ENCODE measurements at regions not wholly inside any gene's neighbourhood (a gene's known extent, or its start where the extent isn't known, plus 50 kb on each side); places are given as distances from the start of the nearest gene placed in this dataset.
"Not testable (repeated sequence)": the region's sequence is repeated elsewhere in the genome, so short reads cannot be mapped to it uniquely, and the experiment has no call there.

DNA sequence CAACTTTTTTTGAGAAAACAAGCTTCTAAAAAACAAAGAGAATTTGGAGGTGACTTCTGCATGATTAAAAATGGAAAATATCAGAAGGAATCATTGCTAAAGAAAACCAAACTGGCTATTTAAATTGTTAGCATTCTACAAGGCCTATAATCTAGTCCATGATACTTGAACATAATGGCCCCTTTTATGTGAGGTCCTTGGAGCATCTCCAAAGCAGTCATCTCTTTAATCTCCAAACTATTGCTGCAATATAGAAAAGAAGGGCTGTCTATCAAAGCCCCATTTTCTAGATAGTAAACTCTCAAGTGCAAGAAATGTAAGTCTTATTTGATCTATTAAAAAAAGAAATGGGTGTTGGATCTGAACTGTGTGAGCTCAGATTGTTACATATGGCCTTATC is 615.1 kb downstream of the CENPC start:
- DNase-seq (ENCODE audit: low read depth), result no peak

DNA sequence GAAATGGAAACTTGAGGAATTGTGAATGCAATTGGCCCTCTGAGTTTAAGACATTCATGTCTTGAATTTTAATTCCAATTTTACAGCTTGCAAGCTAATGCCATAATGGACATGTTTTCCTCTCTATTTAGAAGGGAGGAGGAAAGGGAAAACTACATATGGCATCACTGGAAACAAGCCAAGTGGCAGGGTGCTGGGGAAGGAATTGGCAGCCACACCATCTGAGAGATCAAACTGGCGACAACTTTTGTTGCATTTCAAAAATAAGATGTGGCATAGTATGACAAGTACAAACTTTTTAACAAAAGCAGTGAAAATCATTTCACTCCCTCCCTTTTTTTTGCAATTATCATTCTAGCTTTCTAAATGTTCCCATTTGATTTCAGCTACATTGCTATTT is 615.6 kb downstream of the CENPC start:
- no peak for DNase-seq (ENCODE audit: low read depth)

DNA sequence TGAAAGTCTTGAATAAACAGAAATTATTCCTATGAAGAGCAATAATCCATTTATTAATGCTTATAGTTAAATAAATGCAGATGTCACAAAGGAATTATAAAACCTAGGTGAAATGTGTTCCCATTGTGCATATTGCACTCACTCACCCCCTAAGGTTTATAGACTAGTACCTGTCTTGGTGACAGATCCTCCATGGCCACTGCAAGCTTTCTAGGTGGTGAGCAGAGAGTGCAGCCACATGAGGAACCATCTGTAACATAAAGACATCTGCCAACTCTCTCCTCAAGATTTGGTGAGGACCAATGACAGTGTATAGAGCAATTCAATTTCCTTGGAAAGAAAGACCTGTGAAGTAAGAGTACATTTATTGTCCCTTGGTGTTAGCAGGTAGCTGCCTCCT is 616.4 kb downstream of the CENPC start:
- DNase-seq (ENCODE audit: low read depth), result not testable (repeated sequence)

DNA sequence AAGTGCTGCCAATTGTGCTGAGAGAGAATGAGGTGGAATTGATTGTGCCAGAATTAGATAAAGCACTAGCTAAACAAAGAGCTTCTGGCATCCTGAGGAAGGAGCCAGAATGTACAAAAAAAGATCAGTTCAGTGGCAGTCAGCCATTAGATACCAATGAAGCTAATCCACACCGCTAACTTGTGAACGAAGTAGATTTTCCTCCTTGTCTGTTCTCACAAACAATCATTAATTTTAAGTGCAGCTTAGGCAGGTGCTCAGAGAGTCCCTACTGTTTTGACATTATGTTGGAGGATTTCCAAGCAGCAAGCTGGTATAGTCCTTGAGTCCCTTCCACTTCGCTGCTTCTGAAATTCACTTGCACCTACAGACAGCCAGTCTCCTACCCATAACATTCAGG is 617.4 kb downstream of the CENPC start:
- no peak for DNase-seq (ENCODE audit: low read depth)

DNA sequence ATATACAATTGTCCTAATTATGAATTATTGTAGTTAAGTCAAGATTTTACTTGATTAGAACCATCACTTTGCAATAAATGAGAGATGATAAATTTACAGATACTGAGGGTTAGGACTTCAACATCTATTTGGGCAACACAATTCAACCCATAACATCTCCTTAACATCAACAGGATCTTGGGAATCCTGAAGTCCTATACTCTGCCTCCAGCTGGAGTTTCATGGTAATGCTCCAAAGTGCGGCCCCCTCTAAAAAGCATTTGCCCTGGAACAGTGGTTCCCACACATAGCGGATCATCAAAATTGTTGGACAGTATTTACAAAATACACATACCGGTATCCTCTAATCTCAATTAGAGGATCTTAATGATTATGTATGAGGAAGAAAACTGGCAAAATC is 618.6 kb downstream of the CENPC start:
- DNase-seq (ENCODE audit: low read depth), result no peak

DNA sequence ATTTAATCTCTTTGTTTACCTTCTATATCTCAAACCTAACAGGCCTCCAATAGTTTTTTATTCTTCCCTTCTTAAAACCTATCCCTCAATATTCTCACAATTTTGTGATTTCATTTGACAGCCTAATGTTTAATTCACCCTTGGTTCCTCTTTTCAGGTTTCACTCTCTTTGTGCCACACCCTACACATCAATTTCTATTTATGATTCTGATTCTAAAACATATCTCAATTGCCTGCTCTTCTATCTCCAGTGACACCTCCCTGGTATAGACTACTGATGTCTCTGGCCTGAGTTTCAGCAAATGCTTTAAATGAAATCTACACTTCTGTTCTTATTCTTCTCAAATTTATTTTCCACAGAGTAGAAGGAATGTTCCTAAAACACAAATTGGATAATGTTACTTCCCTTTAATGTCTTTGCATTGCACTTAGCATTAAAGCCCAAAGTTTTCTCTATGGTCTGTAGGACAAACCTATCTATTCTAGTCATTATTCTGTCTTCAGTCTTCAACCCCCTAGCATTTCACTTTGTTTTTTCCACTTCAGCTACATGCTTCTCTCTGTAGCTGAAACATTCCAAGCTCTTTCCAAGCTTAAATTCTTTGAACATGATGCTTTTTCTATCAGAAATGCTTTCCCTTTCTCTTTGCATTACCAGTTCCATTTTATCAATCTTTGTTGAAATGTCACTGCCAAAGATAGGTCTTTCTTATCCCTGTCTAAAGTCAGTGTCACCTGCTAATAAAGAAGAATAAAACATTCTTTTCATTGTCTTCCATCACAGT is 622.0 kb downstream of the CENPC start:
- no peak for DNase-seq (ENCODE audit: low read depth)

DNA sequence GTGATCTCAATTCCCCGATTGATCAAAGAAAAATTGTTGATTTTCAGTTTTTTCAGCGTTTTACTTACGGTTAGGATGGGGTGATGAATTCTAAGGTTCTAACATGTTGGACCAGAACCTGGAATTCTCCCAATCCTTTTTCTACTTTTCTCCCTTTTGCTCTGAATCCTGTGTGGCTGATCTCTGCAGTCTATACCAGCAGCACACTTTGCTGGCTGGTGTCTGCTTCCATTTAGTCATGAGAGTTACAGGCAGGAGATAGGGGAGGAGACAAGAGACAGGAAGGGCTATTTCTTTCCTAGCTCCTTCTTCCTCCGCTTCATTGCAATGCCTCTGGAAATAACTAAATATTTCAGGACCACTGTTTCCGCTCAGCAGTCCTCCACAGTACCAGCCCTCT is 623.9 kb downstream of the CENPC start:
- DNase-seq (ENCODE audit: low read depth), result no peak

DNA sequence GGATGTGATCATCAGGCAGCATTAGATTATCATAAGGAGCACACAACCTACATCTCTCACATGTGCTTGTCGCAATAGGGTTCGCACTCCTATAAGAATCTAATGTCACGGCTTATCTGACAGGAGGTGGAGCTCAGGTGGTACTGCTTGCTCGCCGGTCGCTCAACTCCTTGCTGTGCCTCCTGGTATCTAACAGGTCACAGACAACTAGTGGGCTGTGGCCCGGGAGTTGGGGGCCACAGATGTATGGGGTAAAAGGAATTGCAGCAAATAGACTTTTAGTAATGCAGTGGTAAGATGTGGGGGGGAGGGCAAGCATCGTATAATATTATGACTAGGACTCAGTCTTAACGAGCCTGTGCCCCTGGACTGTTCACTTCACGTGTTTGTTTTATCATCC is 624.8 kb downstream of the CENPC start:
- DNase-seq (ENCODE audit: low read depth), result no peak

DNA sequence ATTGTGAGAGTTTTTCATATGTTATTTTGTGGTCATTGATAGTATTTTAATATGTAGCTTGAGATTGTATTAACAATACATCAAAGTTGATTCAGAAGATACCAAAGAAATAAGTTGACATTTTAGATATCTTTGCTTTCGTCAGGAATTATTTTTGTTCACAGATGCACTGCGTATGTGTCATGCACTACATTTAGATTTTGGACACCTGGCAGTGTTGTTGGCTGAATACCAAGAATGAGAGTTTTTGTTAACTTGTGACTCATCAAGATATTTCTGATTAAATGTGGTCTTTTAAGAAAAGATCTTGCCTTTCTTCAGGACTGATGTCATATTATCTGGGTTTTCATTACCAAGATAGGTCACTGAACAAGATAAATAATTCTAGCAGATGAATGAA is 633.4 kb downstream of the CENPC start:
- DNase-seq (ENCODE audit: low read depth), result no peak

DNA sequence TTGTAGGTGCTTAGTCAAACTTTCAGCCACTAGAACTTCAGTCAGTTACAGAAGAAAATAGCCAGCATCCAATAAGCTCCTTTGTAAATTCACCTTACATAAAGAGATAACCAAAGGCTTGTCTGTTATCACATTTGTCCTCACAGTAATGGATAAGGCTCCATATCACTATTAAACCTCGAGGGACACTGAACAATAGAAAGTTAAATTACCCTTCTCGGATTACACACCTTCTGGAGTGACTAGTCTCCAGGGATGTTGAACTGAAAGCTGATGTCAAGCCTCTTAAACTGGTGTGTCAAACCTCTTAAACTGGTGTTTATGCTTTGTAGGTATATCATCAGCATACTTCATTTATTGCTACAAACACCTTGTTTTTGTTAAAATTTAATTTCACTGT is 639.0 kb downstream of the CENPC start:
- no peak for DNase-seq (ENCODE audit: low read depth)

DNA sequence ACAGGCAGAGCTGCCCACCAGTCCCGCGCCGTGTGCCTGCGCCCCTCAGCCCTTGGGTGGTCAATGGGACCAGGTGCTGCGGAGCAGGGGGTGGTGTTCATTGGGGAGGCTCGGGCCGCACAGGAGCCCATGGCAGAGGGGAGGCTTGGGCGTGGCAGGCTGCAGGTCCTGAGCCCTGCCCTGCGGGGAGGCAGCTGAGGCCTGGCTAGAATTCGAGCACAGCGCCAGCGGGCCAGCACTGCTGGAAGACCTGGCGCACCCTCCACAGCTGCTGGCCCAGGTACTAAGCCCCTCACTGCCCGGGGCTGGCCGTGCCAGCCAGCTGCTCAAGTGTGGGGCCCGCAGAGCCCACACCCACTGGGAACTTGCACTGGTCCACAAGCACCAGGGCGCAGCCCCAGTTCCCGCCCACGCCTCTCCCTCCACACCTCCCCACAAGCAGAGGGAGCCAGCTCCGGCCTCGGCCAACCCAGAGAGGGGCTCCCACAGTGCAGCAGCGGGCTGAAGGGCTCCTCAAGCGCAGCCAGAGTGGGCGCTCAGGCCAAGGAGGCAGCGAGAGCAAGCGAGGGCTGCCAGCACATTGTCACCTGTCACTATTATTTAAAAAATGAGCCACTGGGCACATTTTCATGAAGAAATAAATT is 645.8 kb downstream of the CENPC start:
- no peak for DNase-seq (ENCODE audit: low read depth)

DNA sequence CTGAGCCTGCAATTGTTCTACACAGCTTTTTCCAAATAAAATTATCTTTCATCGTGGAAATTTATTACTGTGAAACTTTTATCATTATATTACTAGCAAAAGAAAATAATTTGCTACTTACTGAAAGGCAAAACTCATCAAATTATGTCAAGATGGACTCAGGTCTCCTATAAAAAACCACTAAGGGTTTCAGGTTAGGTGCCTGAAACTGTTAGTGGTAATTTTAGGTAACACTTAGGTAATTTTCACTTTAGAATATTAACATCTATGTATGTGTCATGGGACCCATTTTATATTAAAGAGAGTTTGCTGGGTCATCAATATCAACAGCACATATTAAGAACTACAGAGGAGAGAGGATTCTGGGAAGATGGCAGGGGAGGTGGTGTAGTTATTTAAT is 651.5 kb downstream of the CENPC start:
- DNase-seq (ENCODE audit: low read depth), result no peak

DNA sequence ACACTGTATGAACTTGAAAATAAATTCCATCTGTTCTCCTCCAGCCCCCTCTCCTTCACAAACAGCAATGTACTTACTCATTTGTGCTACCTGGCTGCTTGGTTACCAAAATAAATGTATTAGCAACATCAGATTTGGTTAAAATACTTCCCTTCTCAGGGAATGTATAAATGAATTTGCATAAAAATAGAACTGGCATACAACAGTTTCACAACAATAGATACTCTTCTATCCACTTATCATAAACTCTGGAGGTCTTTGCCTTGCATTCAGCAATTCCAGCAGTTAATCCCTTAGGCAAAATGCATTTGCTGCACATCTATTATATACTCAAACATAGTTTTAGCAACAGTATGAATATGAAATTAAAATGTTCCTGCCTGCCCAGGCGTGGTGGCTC is 658.2 kb downstream of the CENPC start:
- DNase-seq (ENCODE audit: low read depth), result no peak

DNA sequence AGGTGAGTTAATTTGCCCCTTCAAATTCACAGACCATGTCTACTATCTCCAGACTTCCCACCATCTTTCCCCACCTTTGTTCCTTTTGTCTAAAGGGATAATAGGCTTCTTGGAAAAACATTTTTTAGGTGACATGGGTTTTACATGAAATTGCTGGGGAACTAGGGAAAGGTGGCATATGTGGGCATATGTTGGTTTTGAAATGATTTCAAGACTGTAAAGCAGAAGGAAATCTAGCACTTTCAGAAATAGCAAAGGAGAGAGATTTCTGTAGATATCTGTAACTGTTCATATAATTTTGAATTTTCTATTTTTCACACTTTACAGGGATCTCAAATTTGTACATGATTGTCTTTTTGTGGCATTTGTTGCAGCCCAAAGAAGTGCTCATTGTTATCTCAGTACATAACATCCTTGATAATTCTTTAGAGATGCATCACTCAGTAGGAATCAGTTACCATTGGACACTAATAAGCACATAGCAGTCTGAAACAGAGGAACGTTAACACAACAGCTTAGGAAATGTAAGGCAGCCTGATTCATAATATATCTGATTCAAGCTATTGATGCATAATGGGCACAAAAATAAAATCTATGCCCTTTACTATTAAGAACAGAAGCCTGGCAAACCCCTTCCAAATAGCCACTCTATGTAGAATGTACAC is 659.7 kb downstream of the CENPC start:
- no peak for DNase-seq (ENCODE audit: low read depth)

DNA sequence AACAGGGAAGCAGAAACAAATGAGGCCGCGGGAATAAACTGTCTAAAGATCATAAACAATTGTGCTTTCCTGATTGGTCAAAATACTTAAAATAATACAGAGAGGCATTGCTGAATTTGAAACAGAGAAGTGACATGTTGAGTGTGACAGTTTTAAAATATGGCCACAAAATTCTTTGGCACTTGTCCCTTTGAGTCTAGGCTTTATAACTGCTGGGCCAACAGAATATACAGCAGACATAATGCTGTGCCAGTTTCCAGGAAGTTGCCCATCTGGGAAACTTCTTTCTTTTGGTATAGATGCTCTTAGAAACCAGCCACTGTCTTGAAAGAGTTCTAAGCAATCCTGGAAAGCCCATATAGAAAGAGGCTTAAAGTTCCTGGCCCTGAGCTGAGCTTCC is 668.4 kb downstream of the CENPC start:
- no peak for DNase-seq (ENCODE audit: low read depth)

DNA sequence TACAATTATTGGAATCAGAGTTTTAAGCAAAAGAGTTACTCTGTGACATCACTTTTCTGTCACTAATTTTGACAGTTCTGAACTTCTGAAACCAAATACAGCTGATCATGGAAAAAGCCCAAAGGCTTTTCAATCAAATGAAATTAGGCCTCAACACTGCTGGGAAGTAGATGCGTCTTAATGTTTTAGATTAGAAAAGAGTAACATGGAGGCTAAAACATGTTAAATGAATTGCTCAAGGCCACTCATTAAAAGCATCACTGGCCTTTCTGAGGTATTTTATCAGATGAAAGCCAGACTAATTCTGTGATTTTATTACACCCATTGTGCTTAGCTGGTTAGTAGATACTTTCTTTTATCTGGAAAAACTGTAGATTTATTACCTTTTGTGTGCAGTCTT is 672.6 kb downstream of the CENPC start:
- DNase-seq (ENCODE audit: low read depth), result no peak

DNA sequence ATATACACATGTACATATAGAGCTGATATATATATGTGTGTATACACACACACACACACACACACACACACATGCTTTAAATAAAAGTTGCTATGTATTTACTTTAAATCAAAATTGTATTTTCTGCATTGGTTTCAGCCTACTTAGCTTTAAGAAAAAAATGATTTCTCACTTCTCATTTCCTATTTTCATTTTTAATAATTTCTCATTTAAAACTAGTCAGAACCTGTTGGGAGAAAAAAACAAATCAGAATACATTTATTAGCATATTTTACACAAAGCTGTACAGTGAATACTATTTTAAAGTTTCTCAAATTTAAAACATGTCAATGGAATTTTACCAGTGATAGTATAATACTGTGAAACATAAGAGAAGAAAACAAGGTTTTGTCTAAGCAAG is 681.8 kb downstream of the CENPC start:
- DNase-seq (ENCODE audit: low read depth), result no peak

DNA sequence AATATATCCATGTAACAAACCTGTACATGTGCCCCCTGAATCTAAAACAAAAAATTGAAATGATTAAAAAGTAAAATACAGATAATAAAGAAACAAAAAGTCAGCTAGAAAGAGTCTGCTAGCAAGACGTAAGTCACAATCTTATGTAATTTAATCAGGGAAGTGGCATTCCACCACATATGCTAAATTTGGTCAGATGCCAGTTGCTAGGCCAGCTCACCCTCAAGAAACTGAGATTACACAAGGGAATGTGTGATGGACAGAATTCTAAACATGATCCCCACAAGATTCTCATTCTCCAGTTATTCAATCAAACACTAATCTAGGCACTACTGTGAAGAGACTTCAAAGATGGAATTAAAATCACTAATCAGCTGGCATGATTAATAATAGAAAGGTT is 689.3 kb downstream of the CENPC start:
- no peak for DNase-seq (ENCODE audit: low read depth)

DNA sequence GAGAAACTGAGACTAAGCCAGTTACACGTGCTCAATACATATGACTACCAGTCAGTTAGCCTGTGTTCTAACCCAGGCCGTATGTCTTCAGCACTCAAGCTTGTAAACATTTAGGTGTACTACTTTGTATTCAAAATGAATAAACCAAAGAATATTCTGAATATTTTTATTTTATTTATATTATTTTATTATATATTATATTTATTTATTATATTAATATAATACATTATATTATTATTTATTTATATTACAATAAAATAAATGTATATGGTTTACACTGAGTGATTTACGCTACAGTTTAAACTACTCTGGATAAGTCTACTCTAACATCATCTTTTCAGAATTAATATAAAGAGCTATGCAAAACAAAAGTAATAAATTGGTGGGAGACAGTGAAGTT is 691.5 kb downstream of the CENPC start:
- no peak for DNase-seq (ENCODE audit: low read depth)

DNA sequence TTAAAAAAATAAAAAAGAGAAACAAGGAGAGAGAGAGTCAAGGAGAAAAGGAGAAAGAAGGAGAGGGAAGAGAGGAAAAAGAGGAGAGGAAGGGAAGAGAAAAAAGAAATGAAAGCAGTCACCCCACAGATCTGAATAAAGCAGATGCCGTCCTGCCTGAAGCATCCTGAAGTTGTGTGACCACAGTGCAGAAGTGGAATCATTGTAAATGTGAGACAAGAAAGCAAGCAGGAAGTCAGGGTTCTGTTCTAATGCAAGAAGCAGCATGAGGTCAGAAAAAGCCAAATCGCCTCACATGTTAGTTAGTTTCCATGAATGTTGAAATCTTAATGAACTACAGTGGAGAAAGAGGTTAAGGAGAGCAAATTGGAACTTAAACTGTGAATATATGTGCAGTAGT is 692.5 kb downstream of the CENPC start:
- no peak for DNase-seq (ENCODE audit: low read depth)

DNA sequence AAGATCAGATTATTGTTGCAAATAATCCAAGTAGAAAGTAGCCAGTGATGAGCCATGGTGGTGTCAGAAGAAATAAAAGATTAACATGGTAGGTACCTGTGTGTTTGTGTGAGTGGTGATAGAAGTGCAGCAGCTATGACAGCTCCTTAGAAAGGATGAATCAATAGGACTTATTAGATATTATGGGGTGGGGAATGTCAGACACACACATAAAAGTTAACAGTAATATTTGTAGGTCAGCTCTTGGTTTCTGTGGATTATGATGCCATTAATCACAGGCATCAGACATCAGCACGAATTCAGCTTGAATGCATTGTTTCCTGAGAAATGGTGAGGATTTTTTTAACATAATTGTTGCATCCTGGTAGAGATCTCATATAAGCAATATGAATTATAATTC is 695.7 kb downstream of the CENPC start:
- no peak for DNase-seq (ENCODE audit: low read depth)

DNA sequence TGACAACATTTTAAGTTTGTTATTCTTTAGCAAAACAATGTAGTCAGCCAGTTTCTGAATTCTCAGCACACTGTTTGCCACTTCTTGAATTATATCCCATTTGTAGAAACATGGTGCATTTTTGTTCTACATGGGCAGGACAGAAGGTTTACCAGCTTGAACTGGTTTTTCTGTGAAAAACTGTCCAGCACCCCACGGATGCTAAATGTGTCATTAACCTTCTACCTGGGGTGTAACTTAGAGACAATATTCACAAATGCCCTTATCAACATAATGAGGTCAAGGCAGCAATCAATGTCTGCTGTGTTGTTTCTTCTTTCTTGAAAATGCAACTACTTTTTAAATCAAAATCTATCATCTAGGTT is 702.6 kb downstream of the CENPC start:
- no peak for DNase-seq (ENCODE audit: low read depth)

DNA sequence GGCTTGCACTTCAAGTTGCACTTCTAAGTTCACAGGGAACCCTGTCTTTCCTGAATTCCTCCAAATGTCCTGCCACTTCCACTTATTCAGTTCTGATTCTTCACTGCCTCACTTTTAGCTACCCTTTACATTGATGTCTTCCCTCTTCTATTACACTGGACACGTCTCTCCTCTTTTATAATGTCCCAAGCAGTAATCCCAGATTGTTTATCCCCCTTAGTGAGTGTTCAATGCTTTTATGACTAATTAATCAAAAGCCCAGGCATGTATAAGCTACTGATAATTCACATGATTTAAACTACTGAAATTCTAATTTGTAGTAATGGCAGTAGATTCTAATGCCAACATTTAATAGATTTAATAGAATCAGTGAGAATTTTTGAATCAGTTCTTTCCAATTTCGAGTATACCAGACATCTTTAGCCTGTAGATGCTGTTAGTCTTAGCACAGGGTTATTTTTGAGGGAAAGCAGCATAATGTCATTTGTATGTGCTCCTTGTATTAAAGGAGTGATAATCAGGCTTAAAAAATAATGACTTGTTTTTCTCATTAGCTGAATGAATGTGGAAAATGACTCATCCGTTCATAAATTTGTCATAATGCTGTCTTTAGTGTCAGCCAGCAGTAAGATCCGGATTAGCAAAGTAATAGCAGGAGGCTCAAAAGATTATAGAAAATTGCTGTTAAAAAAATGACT is 703.1 kb downstream of the CENPC start:
- DNase-seq (ENCODE audit: low read depth), result no peak
